ENCODE measurements at regions not wholly inside any gene's neighbourhood (a gene's known extent, or its start where the extent isn't known, plus 50 kb on each side); places are given as distances from the start of the nearest gene placed in this dataset.

GRCh38 chr1:37127254-37127748, 93.0 kb upstream of the GRIK3 start:
- H3K36me3 ChIP-seq = no peaks in the 10 kb centered on the region
- intact Hi-C loops (cut with DNase I) = no loop called here
- no peaks in the 10 kb centered on the region for H3K4me1 ChIP-seq
- H3K4me3 ChIP-seq = no peak overlapping the region
- H3K27ac ChIP-seq = no peak overlapping the region
- no peaks in the 10 kb centered on the region for H3K27me3 ChIP-seq
- TF ChIP-seq, protein P1, sequence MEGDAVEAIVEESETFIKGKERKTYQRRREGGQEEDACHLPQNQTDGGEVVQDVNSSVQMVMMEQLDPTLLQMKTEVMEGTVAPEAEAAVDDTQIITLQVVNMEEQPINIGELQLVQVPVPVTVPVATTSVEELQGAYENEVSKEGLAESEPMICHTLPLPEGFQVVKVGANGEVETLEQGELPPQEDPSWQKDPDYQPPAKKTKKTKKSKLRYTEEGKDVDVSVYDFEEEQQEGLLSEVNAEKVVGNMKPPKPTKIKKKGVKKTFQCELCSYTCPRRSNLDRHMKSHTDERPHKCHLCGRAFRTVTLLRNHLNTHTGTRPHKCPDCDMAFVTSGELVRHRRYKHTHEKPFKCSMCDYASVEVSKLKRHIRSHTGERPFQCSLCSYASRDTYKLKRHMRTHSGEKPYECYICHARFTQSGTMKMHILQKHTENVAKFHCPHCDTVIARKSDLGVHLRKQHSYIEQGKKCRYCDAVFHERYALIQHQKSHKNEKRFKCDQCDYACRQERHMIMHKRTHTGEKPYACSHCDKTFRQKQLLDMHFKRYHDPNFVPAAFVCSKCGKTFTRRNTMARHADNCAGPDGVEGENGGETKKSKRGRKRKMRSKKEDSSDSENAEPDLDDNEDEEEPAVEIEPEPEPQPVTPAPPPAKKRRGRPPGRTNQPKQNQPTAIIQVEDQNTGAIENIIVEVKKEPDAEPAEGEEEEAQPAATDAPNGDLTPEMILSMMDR (IDR thresholded peaks at IDR 0.05) = no peak
- TF ChIP-seq POLR2A (IDR thresholded peaks at IDR 0.05) (no peak), POLR2AphosphoS5 (IDR thresholded peaks at IDR 0.05; ENCODE audit: insufficient read depth in 1 of 2, low read depth in 1 of 2) (no peak)
- H3K9me3 ChIP-seq = no peaks in the 10 kb centered on the region
- no peak for DNase-seq (ENCODE audit: extremely low spot score in 2 of 2)

DNA sequence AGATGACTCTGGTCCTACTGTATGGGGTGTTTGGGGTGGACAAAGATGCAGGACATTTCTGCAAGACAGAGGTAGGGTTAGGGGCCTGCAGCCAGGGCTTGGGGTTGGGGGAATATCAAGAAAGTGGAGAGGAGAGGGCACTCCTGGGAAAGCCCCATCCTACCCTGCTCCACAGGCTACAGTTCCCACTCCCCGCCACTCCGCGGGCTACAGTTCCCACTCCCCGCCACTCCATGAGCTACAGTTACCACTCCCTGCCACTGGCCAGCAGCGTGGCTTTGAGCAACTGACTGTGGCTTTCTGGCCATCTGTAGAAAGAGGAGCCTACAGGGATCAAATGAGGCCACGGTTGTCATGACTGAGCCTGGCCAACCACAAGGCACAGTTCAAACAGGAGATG, 93.8 kb upstream of the GRIK3 start:
- Histone ChIP-seq H3K36me3 (no peaks in the 10 kb centered on the region), H3K4me3 (no peak overlapping the region)
- no peak for DNase-seq (ENCODE audit: extremely low spot score in 2 of 2)

GRCh38 chr1:37130221-37130948, 96.1 kb upstream of the GRIK3 start:
- no peak overlapping the region for H3K27ac ChIP-seq
- no peaks in the 10 kb centered on the region for H3K9me3 ChIP-seq
- intact Hi-C loops (cut with DNase I) = no loop called here
- no peak for DNase-seq (ENCODE audit: extremely low spot score in 2 of 2)
- no peaks in the 10 kb centered on the region for H3K36me3 ChIP-seq
- no peaks in the 10 kb centered on the region for H3K27me3 ChIP-seq
- H3K4me3 ChIP-seq = no peak overlapping the region
- TF ChIP-seq POLR2A (IDR thresholded peaks at IDR 0.05) = no peak
- H3K4me1 ChIP-seq = no peaks in the 10 kb centered on the region

More for the DNA sequence above, 93.8 kb upstream of the GRIK3 start:
- Histone ChIP-seq H3K27me3 (no peaks in the 10 kb centered on the region), H3K27ac (no peak overlapping the region), H3K4me1 (no peaks in the 10 kb centered on the region), H3K9me3 (no peaks in the 10 kb centered on the region)
- TF ChIP-seq POLR2A (IDR thresholded peaks at IDR 0.05) (no peak), POLR2AphosphoS5 (IDR thresholded peaks at IDR 0.05; ENCODE audit: insufficient read depth in 1 of 2, low read depth in 1 of 2) (no peak)
- TF ChIP-seq, protein P1 (IDR thresholded peaks at IDR 0.05) = no peak
- intact Hi-C loops (cut with DNase I) = no loop called here

DNA sequence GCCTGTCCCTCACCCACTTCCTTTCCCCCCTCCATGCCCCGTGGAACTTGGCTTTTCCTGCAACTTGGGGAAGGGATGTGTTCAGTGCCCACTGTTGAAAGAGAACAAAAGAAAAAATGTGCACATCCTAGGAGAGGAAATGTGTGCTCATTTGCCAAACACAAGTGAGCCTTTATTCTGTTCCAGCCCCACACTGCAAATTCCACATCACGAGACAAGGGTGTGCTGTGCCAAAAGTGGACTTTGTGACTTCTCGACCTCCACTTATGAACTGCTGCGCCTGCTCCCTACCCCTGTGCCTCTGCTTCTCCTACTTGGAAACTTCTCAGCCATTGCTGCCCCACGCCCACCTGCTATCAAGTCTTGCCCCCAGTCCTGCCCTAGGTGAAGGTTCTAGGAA, 97.0 kb upstream of the GRIK3 start:
- TF ChIP-seq, protein P1 (IDR thresholded peaks at IDR 0.05) = no peak
- no peak for TF ChIP-seq POLR2A (IDR thresholded peaks at IDR 0.05)
- TF ChIP-seq POLR2AphosphoS5 (IDR thresholded peaks at IDR 0.05; ENCODE audit: insufficient read depth in 1 of 2, low read depth in 1 of 2) = no peak
- H3K36me3 ChIP-seq = no peaks in the 10 kb centered on the region
- intact Hi-C loops (cut with DNase I) = no loop called here
- no peaks in the 10 kb centered on the region for H3K27me3 ChIP-seq
- H3K27ac ChIP-seq = no peak overlapping the region
- H3K4me1 ChIP-seq = no peaks in the 10 kb centered on the region
- H3K4me3 ChIP-seq = no peak overlapping the region
- no peaks in the 10 kb centered on the region for H3K9me3 ChIP-seq
- no peak for DNase-seq (ENCODE audit: extremely low spot score in 2 of 2)

- DNase-seq (ENCODE audit: extremely low spot score in 2 of 2) = no peak
- H3K27me3 ChIP-seq = no peaks in the 10 kb centered on the region
- H3K9me3 ChIP-seq = no peaks in the 10 kb centered on the region
- no peaks in the 10 kb centered on the region for H3K4me1 ChIP-seq
- TF ChIP-seq, protein P1 (IDR thresholded peaks at IDR 0.05) = no peak
- TF ChIP-seq POLR2A (IDR thresholded peaks at IDR 0.05) (no peak), POLR2AphosphoS5 (IDR thresholded peaks at IDR 0.05; ENCODE audit: insufficient read depth in 1 of 2, low read depth in 1 of 2) (no peak)
- H3K27ac ChIP-seq = no peak overlapping the region
- no peaks in the 10 kb centered on the region for H3K36me3 ChIP-seq
- intact Hi-C loops (cut with DNase I) = no loop called here
- H3K4me3 ChIP-seq = no peak overlapping the region
Measured at GRCh38 chr1:37133276-37134145, 99.2 kb upstream of the GRIK3 start.
